ENCODE measurements at regions not wholly inside any gene's neighbourhood (a gene's known extent, or its start where the extent isn't known, plus 50 kb on each side); places are given as distances from the start of the nearest gene placed in this dataset.
"Not testable (repeated sequence)": the region's sequence is repeated elsewhere in the genome, so short reads cannot be mapped to it uniquely, and the experiment has no call there.

- Histone ChIP-seq H3K27ac (no peak overlapping the region), H3K9me3 (peaks cover 0 to 1% of the 10 kb centered on the region in 2 donors), H3K36me3 (no peaks in the 10 kb centered on the region), H3K4me3 (no peak overlapping the region), H3K4me1 (no peaks in the 10 kb centered on the region), H3K27me3 (peaks cover 0 to 1% of the 10 kb centered on the region in 2 donors)
- DNase-seq (no peak), ATAC-seq (no peak)
- no peak for TF ChIP-seq CTCF (IDR thresholded peaks at IDR 0.05)
- intact Hi-C loops (cut with DNase I), result no loop called here
These were observed 106.3 kb downstream of the C16orf95 start for GRCh38 chr16:87210894-87211293.

GRCh38 chr16:87212026-87212425, 105.2 kb downstream of the C16orf95 start:
- intact Hi-C loops (cut with DNase I), result no loop called here
- no peaks in the 10 kb centered on the region for H3K36me3 ChIP-seq
- peaks cover 0 to 1% of the 10 kb centered on the region in 2 donors for H3K9me3 ChIP-seq
- H3K27me3 ChIP-seq, result peaks cover 0 to 13% of the 10 kb centered on the region in 2 donors
- TF ChIP-seq CTCF (IDR thresholded peaks at IDR 0.05), result no peak
- no peak overlapping the region for H3K4me3 ChIP-seq
- no peak for ATAC-seq
- DNase-seq, result no peak
- no peak overlapping the region for H3K27ac ChIP-seq
- H3K4me1 ChIP-seq, result no peaks in the 10 kb centered on the region

GRCh38 chr16:87213536-87213935, 103.7 kb downstream of the C16orf95 start:
- H3K9me3 ChIP-seq, result peaks cover 0 to 1% of the 10 kb centered on the region in 2 donors
- H3K27me3 ChIP-seq, result peaks cover 0 to 15% of the 10 kb centered on the region in 2 donors
- H3K4me1 ChIP-seq, result no peaks in the 10 kb centered on the region
- ATAC-seq (no peak), DNase-seq (no peak)
- no peak overlapping the region for H3K4me3 ChIP-seq
- no peak for TF ChIP-seq CTCF (IDR thresholded peaks at IDR 0.05)
- H3K27ac ChIP-seq, result no peak overlapping the region
- no peaks in the 10 kb centered on the region for H3K36me3 ChIP-seq
- intact Hi-C loops (cut with DNase I), result no loop called here

- Histone ChIP-seq H3K4me3 (peak overlapping the region in 1 of 2 donors; percentile 9), H3K36me3 (no peaks in the 10 kb centered on the region), H3K27ac (peak overlapping the region in 1 of 2 donors; percentile 48), H3K4me1 (no peaks in the 10 kb centered on the region), H3K27me3 (peaks cover 0 to 15% of the 10 kb centered on the region in 2 donors), H3K9me3 (no peaks in the 10 kb centered on the region)
- DNase-seq (no peak), ATAC-seq (peak; percentile 64)
- no peak for TF ChIP-seq CTCF (IDR thresholded peaks at IDR 0.05)
- intact Hi-C loops (cut with DNase I), result no loop called here
These were observed 100.9 kb downstream of the C16orf95 start for GRCh38 chr16:87216148-87216840.

- ATAC-seq (peak; percentile 95), DNase-seq (no peak)
- no peaks in the 10 kb centered on the region for H3K36me3 ChIP-seq
- H3K4me3 ChIP-seq, result peak overlapping the region in 1 of 2 donors; percentile 9
- no peaks in the 10 kb centered on the region for H3K4me1 ChIP-seq
- no peaks in the 10 kb centered on the region for H3K9me3 ChIP-seq
- peaks cover 0 to 15% of the 10 kb centered on the region in 2 donors for H3K27me3 ChIP-seq
- TF ChIP-seq CTCF (IDR thresholded peaks at IDR 0.05), result no peak
- intact Hi-C loops (cut with DNase I), result no loop called here
- H3K27ac ChIP-seq, result peak overlapping the region in 1 of 2 donors; percentile 48
These were observed 100.3 kb downstream of the C16orf95 start for GRCh38 chr16:87216841-87217275.

- DNase-seq; H3K4me3 ChIP-seq; intact Hi-C loops (cut with DNase I); H3K9me3 ChIP-seq; H3K27ac ChIP-seq; H3K36me3 ChIP-seq; ATAC-seq; H3K4me1 ChIP-seq: not testable (repeated sequence)
- H3K27me3 ChIP-seq, result peaks cover 0 to 15% of the 10 kb centered on the region in 2 donors
These were observed 99.4 kb downstream of the C16orf95 start for GRCh38 chr16:87217802-87218201.
